ENCODE measurements at regions not wholly inside any gene's neighbourhood (a gene's known extent, or its start where the extent isn't known, plus 50 kb on each side); places are given as distances from the start of the nearest gene placed in this dataset.
"Not testable (repeated sequence)": the region's sequence is repeated elsewhere in the genome, so short reads cannot be mapped to it uniquely, and the experiment has no call there.

GRCh38 chr20:30164389-30164788, 1093.1 kb upstream of the DEFB115 start:
- not testable (repeated sequence) for DNase-seq

DNA sequence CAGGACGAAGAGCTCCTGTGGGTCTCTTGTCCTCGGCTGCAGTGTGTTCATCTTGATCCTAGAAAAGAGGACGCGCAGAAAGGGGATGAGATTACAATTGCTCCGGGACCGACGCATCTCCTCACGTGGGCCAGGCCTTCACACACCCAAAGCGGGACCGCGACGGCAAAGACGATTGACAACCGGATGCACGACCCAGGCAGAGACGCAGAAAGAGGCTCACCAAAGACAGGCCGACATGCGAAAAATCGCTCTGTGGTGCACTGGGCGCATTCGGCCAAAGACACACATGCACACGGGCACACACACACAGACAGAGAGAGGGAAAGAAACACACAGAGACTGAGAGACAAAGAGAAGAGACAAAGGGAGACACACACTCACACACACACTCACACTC, 1089.9 kb upstream of the DEFB115 start:
- no peak for DNase-seq

- DNase-seq: no peak
These were observed 1089.3 kb upstream of the DEFB115 start for GRCh38 chr20:30168025-30168799.

- no peak for DNase-seq
These were observed 1088.7 kb upstream of the DEFB115 start for GRCh38 chr20:30168800-30169138.

DNA sequence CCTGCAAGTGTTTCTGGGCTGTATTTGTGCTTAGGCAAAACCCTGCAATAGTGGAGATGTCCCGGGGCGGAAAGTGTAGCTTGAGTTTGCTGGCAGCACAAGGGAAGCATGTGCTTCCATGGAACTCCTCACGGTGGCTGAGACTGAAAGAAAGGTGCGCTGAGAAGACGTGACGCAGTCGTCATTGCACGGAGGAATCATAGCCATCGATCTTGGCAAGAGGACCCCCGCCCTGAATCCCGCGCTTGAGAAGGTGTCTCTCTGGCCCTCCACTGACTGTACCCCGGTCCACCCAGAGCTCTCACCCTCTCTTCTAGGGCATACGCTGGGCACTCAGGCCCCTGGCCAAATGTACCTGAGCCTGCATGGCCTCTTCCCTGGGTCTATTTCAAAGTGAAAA, 1081.8 kb upstream of the DEFB115 start:
- no peak for DNase-seq

GRCh38 chr20:30183124-30183523, 1074.3 kb upstream of the DEFB115 start:
- not testable (repeated sequence) for DNase-seq

GRCh38 chr20:30191785-30192184, 1065.7 kb upstream of the DEFB115 start:
- not testable (repeated sequence) for DNase-seq

DNA sequence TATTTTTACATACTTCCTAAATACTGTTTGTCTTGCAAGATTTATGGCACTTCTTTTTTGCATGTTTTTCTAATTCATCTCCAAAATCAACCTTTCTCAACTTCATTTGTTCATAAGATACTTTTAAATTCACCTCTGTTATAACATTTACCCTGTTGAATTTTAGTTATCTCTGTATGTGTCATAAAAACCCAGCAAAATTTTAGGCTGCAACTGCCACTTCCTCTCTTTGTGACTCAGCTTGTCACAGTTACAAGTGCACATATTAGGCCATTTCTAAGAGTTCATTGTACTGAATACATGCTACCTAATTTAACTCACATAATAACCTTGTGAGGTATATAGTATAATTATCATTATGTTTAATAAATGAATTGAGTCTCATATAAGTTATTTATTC, 1023.0 kb upstream of the DEFB115 start:
- not testable (repeated sequence) for DNase-seq

GRCh38 chr20:30275073-30275472, 982.4 kb upstream of the DEFB115 start:
- DNase-seq: not testable (repeated sequence)

DNA sequence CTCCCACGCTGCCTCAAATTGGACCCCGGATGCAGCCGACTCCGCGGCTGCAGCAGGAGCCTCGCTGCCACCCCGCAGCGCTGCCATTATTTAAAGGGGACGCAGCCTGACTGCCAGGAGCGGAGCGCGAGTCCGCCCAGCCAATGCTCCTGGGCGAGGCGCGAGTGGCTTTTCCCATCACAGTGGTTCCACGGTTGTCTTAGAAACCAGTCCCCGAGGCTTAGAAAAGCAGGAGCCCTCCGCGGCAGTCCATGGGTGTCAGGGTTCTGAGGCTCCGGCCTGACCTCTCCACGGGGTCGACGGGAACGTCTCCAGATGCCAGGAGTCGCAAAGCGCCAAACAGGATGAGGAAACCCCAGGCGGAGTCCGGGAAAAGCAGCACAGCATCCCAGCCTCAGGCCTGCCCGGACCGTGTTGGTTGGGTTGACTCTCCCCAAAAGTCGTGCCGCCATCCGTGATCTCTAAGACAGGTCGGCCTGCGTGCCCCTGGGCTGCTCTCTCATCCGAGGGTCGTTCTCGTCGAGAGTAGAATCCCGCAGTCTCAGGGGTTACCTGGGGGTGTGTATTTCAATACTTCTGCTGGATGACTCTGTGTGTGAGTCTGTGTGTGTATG, 975.8 kb upstream of the DEFB115 start:
- no peak for DNase-seq

DNA sequence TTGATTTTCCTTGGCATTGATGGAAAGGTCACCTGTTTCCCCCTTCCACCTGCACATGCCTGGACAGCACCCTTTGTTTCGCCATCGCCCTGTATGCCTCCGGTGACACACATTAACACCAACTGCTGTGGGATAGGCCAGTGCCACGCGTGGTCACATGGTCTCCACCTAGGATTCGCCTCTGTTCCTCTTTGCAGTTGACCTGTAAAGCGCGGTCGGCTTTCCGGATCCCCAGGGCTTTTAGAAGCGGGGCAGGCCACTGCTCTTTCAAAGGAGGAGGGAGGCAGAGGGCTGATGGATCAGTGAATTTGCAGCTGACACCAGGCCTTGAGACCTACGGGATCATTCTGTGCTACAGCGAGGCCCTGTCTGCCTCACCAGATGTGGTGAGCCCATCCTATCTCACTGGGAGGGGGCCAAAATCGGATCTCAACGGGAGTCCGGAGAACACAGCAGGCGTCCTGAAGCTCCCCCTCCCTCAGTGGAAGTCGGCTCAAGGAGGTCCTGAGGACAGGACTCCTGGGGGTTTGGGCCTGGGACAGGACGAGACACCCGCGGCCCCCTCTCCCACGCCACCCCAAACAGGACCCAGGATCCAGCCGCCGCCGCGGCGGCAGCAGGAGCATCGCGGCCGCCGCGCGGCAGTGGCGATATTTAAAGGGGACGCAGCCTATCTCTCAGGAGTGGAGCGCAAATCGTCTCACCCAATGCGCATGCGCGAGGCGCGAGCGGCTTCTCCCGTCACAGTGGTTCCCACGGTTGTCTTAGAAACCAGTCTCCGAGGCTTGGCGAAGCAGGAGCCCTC, 973.8 kb upstream of the DEFB115 start:
- DNase-seq: not testable (repeated sequence)

- no peak for DNase-seq
These were observed 973.1 kb upstream of the DEFB115 start for GRCh38 chr20:30284281-30284905.

GRCh38 chr20:30285677-30286076, 971.8 kb upstream of the DEFB115 start:
- no peak for DNase-seq

- no peak for DNase-seq
These were observed 971.3 kb upstream of the DEFB115 start for GRCh38 chr20:30286157-30286556.

DNA sequence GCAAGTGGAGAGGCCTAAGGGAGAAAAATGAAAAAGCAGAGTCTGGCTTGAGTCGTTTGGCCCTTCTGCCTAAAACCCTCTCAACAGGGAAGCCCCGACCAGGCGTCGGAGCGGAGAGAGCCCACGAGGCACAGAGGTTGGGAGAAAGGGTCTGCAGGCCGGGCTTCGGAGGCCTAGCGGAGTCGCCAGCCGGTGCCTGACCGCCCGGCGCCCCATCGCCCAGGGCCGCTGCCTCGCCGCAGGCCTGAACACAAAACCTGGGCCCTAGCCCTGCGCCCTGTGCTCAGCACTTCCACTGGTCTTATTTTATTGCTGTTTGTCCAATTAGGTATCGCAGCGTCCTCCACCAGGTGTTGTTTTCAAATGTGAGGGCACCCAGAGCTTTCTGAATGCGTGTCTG, 970.0 kb upstream of the DEFB115 start:
- not testable (repeated sequence) for DNase-seq

DNA sequence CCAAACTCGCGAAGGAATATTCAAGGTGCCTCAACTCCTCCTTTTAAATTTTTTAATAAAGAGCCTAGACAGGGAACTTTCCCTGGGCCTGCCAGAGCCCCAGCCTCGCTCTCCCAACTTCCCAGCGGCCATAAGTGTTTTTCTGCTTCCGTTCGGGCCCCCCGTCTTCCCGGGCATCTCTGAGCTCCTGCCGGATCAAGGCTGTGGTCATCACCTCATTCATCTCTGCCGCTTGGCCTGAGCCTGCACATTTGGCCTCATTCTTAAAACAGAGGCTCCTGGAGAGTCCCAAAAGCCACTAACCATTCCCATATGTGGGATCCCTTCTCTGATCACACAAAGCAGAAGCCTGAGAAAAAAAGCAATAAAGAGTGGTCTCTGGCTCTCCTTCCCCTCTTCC, 969.1 kb upstream of the DEFB115 start:
- no peak for DNase-seq

DNA sequence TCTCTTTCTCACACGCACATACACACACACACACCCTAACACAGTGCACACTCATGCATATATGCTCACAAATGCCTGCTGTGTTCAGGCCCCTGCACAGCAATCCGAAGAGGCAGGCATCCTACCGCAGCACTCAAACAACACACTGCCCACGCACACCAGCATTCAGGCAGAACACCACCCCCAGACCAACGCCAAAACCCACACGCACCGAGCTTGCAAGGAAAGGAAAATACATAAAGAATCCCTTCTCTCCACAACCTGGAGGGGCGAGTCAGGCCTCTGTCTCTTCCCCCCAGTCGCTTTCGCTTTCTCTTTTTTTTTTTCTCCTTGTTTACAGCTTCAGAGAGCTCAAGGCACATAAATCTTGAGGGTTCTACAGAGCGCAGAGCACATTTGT, 968.4 kb upstream of the DEFB115 start:
- not testable (repeated sequence) for DNase-seq

DNA sequence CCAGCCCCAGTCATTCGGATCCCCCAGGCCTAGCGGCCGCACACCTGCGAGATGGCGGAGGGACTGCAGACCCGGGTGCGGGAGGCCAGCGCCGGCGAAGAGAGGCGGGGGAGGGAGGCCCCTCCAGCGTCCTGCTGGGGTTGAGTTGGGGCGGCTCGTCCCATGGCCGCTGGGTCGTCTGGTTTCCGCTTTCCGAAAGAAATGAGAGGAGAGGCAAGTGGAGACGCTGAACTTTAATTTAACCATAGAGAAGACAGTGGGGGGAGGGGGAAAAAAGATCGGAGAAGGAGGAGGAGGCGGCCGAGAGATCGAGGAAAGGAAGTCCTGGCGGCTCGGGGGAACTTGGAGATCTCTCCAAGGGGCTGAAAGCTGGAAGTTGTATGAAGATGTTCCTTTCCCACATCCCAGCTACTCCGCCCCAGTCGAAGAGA, 967.7 kb upstream of the DEFB115 start:
- DNase-seq: not testable (repeated sequence)

DNA sequence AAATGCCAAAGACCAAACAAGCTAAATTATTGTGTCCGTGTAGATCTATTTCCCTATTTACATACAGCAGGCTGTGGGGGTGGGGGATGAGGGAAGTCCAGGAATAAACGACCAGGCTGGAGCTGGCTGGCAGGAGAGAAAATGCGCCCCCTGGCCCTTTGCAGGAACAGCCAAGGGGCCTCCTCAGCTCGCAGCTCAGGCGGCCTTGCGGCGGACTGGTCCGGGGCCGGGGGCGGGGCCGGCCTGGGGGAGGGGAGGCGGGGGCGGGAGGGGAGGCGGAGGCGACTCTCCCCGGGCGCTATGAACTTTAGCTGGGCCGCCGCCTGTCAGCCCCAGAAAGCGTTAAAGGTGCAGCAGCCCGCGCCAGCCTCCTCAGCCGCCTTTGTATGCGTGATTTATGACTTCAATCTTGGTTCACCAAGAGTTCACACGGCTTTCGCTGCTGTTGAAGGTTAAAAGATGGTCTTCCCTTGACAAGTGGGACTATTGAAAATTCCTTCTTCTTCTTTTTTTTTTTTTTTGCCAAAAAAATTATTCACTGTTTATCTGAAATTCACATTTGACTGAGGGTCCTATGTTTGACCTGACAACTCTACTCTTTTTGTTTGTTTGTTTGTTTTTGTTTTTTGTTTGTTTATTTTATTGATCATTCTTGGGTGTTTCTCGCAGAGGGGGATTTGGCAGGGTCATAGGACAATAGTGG, 967.0 kb upstream of the DEFB115 start:
- not testable (repeated sequence) for DNase-seq

DNA sequence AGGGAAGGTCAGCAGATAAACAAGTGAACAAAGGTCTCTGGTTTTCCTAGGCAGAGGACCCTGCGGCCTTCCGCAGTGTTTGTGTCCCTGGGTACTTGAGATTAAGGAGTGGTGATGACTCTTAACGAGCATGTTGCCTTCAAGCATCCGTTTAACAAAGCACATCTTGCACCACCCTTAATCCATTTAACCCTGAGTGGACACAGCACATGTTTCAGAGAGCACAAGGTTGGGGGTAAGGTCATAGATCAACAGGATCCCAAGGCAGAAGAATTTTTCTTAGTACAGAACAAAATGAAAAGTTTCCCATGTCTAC, 966.4 kb upstream of the DEFB115 start:
- not testable (repeated sequence) for DNase-seq

- DNase-seq: not testable (repeated sequence)
These were observed 965.8 kb upstream of the DEFB115 start for GRCh38 chr20:30291686-30292085.

DNA sequence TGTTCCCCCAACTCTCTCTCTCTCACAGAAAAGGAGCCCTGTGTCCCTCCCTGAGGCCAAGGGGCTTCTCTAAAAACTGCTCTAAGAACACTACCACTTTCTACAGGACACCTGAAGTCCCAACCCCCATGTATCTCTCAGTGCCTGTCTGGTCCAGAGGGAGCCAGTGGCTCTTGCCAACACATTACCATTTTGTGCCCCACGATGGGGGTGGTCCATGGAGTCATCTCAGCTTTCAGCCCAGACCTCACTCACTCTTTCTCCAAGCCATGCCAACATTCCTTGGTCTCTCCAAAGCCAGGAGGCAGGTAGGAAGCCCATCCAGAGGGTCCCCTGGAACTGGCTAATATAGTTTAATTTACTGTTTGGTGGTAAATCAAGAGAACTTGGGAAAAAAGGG, 962.1 kb upstream of the DEFB115 start:
- DNase-seq: not testable (repeated sequence)

GRCh38 chr20:30295967-30296366, 961.5 kb upstream of the DEFB115 start:
- not testable (repeated sequence) for DNase-seq
